KMS-11 (cell line): ENCODE measurements at regions not wholly inside any gene's neighbourhood (a gene's known extent, or its start where the extent isn't known, plus 50 kb on each side); places are given as distances from the start of the nearest gene placed in this dataset.

ENCODE experiments used
- H2AFZ ChIP-seq: fragments of 200-600 bp; sonication (generic); 2 replicates; pipeline ENCODE4 v1.6.1; 2016; ENCODE audit warnings: antibody characterized with exemption, mixed run types, low read depth
- H3K27ac ChIP-seq: fragments of 200-600 bp; sonication (generic); 2 replicates; pipeline ENCODE4 v1.6.1; 2016; ENCODE audit warnings: mild to moderate bottlenecking, mixed run types
- H3K27me3 ChIP-seq: fragments of 200-600 bp; sonication (generic); 2 replicates; pipeline ENCODE4 v1.6.1; 2017; ENCODE audit warnings: mild to moderate bottlenecking, low read depth, mixed run types, moderate library complexity; ENCODE audit not compliant: insufficient read depth
- H3K36me3 ChIP-seq: fragments of 200-600 bp; sonication (generic); 2 replicates; pipeline ENCODE4 v1.6.1; 2017; ENCODE audit warnings: mild to moderate bottlenecking, mixed run types; ENCODE audit not compliant: insufficient read depth
- H3K4me1 ChIP-seq: fragments of 200-600 bp; sonication (generic); 2 replicates; pipeline ENCODE4 v1.6.1; 2016; ENCODE audit warnings: mild to moderate bottlenecking, low read depth, mixed run types; ENCODE audit not compliant: poor library complexity, severe bottlenecking
- H3K4me2 ChIP-seq: fragments of 200-600 bp; sonication (generic); 2 replicates; pipeline ENCODE4 v1.7.0; 2016; ENCODE audit warnings: mild to moderate bottlenecking, mixed run types
- H3K4me3 ChIP-seq: fragments of 200-600 bp; sonication (generic); IDR thresholded peaks from 2 replicates; pipeline ENCODE4 v1.6.1; 2017; ENCODE audit warnings: low read depth, low read length, mixed read lengths; ENCODE audit not compliant: insufficient read depth
- H3K79me2 ChIP-seq: fragments of 200-600 bp; sonication (generic); 2 replicates; pipeline ENCODE4 v1.6.1; 2016; ENCODE audit warnings: low read depth, mixed run types; ENCODE audit not compliant: insufficient read depth
- H3K9ac ChIP-seq: fragments of 200-600 bp; sonication (generic); 2 replicates; pipeline ENCODE4 v1.6.1; 2016; ENCODE audit warnings: mild to moderate bottlenecking, mixed run types
- H4K20me1 ChIP-seq: fragments of 200-600 bp; sonication (generic); 2 replicates; pipeline ENCODE4 v1.6.1; 2016; ENCODE audit warnings: mild to moderate bottlenecking, mixed run types; ENCODE audit not compliant: insufficient read depth
- TF ChIP-seq, protein P1 (sequence below): fragments of 200-600 bp; sonication (generic); conservative IDR thresholded peaks from 2 replicates; pipeline ENCODE4 v1.6.1; 2017; ENCODE audit warnings: low read depth, mild to moderate bottlenecking, antibody characterized with exemption, low read length, moderate library complexity, mixed read lengths

DNA sequence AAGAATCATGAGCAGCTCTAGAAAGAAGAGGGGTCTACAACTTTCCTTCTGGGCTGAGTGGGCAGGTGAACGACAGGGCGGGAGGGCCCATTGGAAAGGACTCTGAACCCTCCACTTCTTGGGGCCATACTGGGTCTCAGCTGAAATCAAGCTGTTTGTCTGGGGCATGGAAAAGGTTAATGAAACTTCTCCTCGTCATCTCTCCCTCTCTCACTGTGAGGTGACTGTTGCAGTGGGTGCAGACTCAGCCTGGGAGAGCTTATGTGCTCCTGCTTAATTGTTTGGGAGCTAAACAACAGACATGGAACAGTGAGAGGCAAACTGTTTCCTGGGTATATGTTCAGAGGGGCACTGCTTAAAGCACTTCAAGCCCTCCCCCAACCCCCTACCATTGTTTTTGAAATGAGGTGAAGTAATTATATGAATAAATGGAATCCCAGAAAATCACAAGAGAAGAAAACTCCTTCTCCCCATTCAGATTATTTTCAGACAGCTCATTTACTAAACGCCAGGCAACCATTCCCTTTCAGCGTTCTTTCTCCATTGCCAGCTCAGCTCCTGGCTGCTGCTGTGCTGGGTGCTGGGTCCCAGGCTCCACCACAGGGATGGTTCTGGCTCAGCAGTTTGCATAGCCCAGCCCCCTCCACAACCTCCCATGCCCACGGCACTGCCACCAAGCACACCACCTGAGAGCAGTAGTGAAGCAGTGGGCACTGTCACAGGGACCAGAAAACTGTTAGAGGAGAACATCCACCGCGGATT lies 444.9 kb upstream of the TBL1XR1 start:
- Histone ChIP-seq H3K4me3 (no peak overlapping the region), H3K79me2 (no peaks in the 10 kb centered on the region), H3K4me2 (no peak overlapping the region), H3K36me3 (no peaks in the 10 kb centered on the region), H2AFZ (no peak overlapping the region), H4K20me1 (no peaks in the 10 kb centered on the region), H3K9ac (no peak overlapping the region), H3K27me3 (no peaks in the 10 kb centered on the region), H3K4me1 (no peaks in the 10 kb centered on the region), H3K27ac (no peak overlapping the region)
- TF ChIP-seq, protein P1, sequence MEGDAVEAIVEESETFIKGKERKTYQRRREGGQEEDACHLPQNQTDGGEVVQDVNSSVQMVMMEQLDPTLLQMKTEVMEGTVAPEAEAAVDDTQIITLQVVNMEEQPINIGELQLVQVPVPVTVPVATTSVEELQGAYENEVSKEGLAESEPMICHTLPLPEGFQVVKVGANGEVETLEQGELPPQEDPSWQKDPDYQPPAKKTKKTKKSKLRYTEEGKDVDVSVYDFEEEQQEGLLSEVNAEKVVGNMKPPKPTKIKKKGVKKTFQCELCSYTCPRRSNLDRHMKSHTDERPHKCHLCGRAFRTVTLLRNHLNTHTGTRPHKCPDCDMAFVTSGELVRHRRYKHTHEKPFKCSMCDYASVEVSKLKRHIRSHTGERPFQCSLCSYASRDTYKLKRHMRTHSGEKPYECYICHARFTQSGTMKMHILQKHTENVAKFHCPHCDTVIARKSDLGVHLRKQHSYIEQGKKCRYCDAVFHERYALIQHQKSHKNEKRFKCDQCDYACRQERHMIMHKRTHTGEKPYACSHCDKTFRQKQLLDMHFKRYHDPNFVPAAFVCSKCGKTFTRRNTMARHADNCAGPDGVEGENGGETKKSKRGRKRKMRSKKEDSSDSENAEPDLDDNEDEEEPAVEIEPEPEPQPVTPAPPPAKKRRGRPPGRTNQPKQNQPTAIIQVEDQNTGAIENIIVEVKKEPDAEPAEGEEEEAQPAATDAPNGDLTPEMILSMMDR = no peak

DNA sequence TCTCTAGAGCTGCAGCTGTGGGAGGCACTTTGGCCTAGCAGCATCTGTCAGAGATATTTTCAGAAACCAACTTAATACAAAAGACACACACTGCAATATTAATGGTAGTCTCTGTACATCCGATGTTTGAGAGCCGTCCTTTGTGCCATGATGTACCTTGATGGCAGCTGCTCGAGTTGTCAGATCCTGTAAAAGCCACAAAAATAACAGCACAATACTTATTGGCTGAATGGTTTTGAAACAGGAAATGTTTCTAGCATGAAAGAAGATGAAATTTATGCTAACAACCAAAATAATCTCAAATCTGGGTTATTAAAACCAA lies 445.5 kb upstream of the TBL1XR1 start:
- Histone ChIP-seq H3K4me3 (no peak overlapping the region), H2AFZ (no peak overlapping the region), H3K36me3 (no peaks in the 10 kb centered on the region), H3K79me2 (no peaks in the 10 kb centered on the region), H3K9ac (no peak overlapping the region), H3K4me2 (no peak overlapping the region), H4K20me1 (no peaks in the 10 kb centered on the region), H3K27ac (no peak overlapping the region), H3K27me3 (no peaks in the 10 kb centered on the region), H3K4me1 (no peaks in the 10 kb centered on the region)
- TF ChIP-seq, protein P1 = no peak

DNA sequence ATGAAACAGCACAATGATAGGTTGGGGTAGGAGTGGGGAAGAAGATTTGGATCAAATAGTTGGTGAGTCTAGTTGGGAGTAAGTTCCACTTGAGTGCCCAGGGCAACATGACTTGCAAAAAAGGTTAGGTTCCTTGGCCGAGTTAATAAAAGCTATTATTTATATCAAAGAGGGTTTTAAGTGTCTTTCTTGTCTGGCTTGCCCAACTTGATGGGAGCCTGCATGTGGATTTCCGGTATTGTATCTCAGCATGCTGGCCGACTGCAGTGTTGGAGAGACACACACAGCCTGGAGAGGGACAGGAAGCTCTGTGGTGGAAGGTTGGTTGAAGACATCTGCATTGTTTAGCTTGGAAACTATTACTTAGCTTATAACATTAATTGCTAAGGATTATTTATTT lies 449.5 kb upstream of the TBL1XR1 start:
- no peak overlapping the region for H3K9ac ChIP-seq
- no peak overlapping the region for H3K27ac ChIP-seq

DNA sequence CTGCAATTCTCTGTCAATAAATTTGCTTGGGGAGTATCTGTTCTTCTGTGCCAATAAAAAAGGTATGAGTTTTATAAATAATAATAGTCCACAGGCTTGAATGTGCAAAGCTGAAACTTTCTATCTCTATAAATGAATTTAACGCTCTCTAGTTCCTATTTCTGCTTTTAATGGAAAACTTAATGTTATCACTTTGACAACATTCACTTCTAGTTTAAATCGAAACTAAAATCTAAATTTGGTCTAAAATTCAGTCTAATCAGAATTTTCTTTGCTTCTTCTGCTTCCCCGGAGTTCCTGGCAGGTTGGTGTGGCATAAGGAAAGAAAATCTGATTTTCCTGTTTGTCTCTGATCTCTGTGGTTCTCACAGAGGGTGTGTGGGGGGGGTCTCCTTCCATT lies 450.1 kb upstream of the TBL1XR1 start:
- Histone ChIP-seq H3K9ac (no peak overlapping the region), H3K36me3 (no peaks in the 10 kb centered on the region), H3K4me1 (no peaks in the 10 kb centered on the region), H3K27me3 (no peaks in the 10 kb centered on the region), H3K79me2 (no peaks in the 10 kb centered on the region), H4K20me1 (no peaks in the 10 kb centered on the region), H3K4me2 (no peak overlapping the region), H3K27ac (no peak overlapping the region), H2AFZ (no peak overlapping the region), H3K4me3 (no peak overlapping the region)
- TF ChIP-seq, protein P1 = no peak

More for the DNA sequence above, 449.5 kb upstream of the TBL1XR1 start:
- Histone ChIP-seq H3K79me2 (no peaks in the 10 kb centered on the region), H3K4me3 (no peak overlapping the region), H3K27me3 (no peaks in the 10 kb centered on the region), H3K4me2 (no peak overlapping the region), H3K4me1 (no peaks in the 10 kb centered on the region), H2AFZ (no peak overlapping the region), H3K36me3 (no peaks in the 10 kb centered on the region), H4K20me1 (no peaks in the 10 kb centered on the region)
- TF ChIP-seq, protein P1 = no peak
